Testis (tissue), 2 donors: ENCODE measurements at regions not wholly inside any gene's neighbourhood (a gene's known extent, or its start where the extent isn't known, plus 50 kb on each side); places are given as distances from the start of the nearest gene placed in this dataset.

Experiments used
- POLR2A ChIP-seq: fragments of 450-650 bp; IDR thresholded peaks from one replicate; pipeline ENCODE4 v1.6.1; 2017; ENCODE audit warnings: antibody characterized with exemption, mild to moderate bottlenecking, moderate library complexity
- TF ChIP-seq, protein P1 (sequence below), 3 experiments: fragments of 450-650 bp in 2 of 3; fragments of 200-600 bp in 1 of 3; sonication (generic) in 1 of 3; IDR thresholded peaks; one replicate each; pipeline ENCODE4 v1.5.1; 2016 to 2019; ENCODE audit warnings: antibody characterized with exemption in 3 of 3, mild to moderate bottlenecking in 2 of 3, moderate library complexity in 1 of 3

- TF ChIP-seq, protein P1, sequence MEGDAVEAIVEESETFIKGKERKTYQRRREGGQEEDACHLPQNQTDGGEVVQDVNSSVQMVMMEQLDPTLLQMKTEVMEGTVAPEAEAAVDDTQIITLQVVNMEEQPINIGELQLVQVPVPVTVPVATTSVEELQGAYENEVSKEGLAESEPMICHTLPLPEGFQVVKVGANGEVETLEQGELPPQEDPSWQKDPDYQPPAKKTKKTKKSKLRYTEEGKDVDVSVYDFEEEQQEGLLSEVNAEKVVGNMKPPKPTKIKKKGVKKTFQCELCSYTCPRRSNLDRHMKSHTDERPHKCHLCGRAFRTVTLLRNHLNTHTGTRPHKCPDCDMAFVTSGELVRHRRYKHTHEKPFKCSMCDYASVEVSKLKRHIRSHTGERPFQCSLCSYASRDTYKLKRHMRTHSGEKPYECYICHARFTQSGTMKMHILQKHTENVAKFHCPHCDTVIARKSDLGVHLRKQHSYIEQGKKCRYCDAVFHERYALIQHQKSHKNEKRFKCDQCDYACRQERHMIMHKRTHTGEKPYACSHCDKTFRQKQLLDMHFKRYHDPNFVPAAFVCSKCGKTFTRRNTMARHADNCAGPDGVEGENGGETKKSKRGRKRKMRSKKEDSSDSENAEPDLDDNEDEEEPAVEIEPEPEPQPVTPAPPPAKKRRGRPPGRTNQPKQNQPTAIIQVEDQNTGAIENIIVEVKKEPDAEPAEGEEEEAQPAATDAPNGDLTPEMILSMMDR (IDR thresholded peaks at IDR 0.05) = no peak
- TF ChIP-seq POLR2A = no peak
Measured at GRCh38 chr6:156430386-156430785, 346.8 kb upstream of the ARID1B start.
